ENCODE measurements at regions not wholly inside any gene's neighbourhood (a gene's known extent, or its start where the extent isn't known, plus 50 kb on each side); places are given as distances from the start of the nearest gene placed in this dataset.
"Not testable (repeated sequence)": the region's sequence is repeated elsewhere in the genome, so short reads cannot be mapped to it uniquely, and the experiment has no call there.

GRCh38 chr11:34001557-34002064 is 49.9 kb upstream of the CAPRIN1 start:
- no peak for DNase-seq (ENCODE audit: low spot score)
- intact Hi-C loops (cut with DNase I), result no loop called here

GRCh38 chr11:33999393-33999792 is 52.1 kb upstream of the CAPRIN1 start:
- DNase-seq (ENCODE audit: low spot score), result no peak
- intact Hi-C loops (cut with DNase I), result loop anchor here (5.0 kb wide), 1 partner anchor 173 kb away; no protein-coding TSS in a partner anchor

GRCh38 chr11:33997584-33998251 is 53.8 kb upstream of the CAPRIN1 start:
- intact Hi-C loops (cut with DNase I), result loop anchor here (2.0 to 5.0 kb wide), 2 partner anchors 175 to 361 kb away; partner anchors contain the start of gene ABTB2
- no peak for DNase-seq (ENCODE audit: low spot score)

- DNase-seq (ENCODE audit: low spot score), result no peak
- intact Hi-C loops (cut with DNase I), result loop anchor here (2.0 to 5.0 kb wide), 2 partner anchors 176 to 362 kb away; partner anchors contain the start of gene ABTB2
Measured at GRCh38 chr11:33996498-33997454, 54.8 kb upstream of the CAPRIN1 start.

GRCh38 chr11:33994937-33995336 is 56.6 kb upstream of the CAPRIN1 start:
- no peak for DNase-seq (ENCODE audit: low spot score)
- intact Hi-C loops (cut with DNase I), result loop anchor here (5.0 kb wide), 1 partner anchor 177 kb away; no protein-coding TSS in a partner anchor

GRCh38 chr11:33991136-33991535 is 60.4 kb upstream of the CAPRIN1 start:
- intact Hi-C loops (cut with DNase I), result not testable (repeated sequence)

GRCh38 chr11:33990131-33990530 is 61.4 kb upstream of the CAPRIN1 start:
- intact Hi-C loops (cut with DNase I); DNase-seq (ENCODE audit: low spot score): not testable (repeated sequence)

More at GRCh38 chr11:33991136-33991535, 60.4 kb upstream of the CAPRIN1 start:
- not testable (repeated sequence) for DNase-seq (ENCODE audit: low spot score)

- intact Hi-C loops (cut with DNase I), result loop anchor here (5.0 kb wide), 2 partner anchors 132 to 182 kb away; no protein-coding TSS in a partner anchor
- no peak for DNase-seq (ENCODE audit: low spot score)
Measured at GRCh38 chr11:33989461-33989860, 62.1 kb upstream of the CAPRIN1 start.

- DNase-seq (ENCODE audit: low spot score), result no peak
- intact Hi-C loops (cut with DNase I), result loop anchor here (5.0 kb wide), 2 partner anchors 131 to 181 kb away; no protein-coding TSS in a partner anchor
Measured at GRCh38 chr11:33988586-33989370, 62.8 kb upstream of the CAPRIN1 start.

GRCh38 chr11:33987975-33988580 is 63.5 kb upstream of the CAPRIN1 start:
- peak; percentile 78 for DNase-seq (ENCODE audit: low spot score)
- intact Hi-C loops (cut with DNase I), result loop anchor here (5.0 kb wide), 2 partner anchors 131 to 181 kb away; no protein-coding TSS in a partner anchor

- intact Hi-C loops (cut with DNase I), result loop anchor here (5.0 kb wide), 2 partner anchors 130 to 180 kb away; no protein-coding TSS in a partner anchor
- no peak for DNase-seq (ENCODE audit: low spot score)
Measured at GRCh38 chr11:33987545-33987944, 64.0 kb upstream of the CAPRIN1 start.

GRCh38 chr11:33986597-33987501 is 64.7 kb upstream of the CAPRIN1 start:
- intact Hi-C loops (cut with DNase I), result loop anchor here (5.0 kb wide), 2 partner anchors 130 to 180 kb away; no protein-coding TSS in a partner anchor
- DNase-seq (ENCODE audit: low spot score), result not testable (repeated sequence)

GRCh38 chr11:33984682-33985389 is 66.7 kb upstream of the CAPRIN1 start:
- DNase-seq (ENCODE audit: low spot score), result no peak
- intact Hi-C loops (cut with DNase I), result loop anchor here (5.0 kb wide), 2 partner anchors 128 to 178 kb away; no protein-coding TSS in a partner anchor

- intact Hi-C loops (cut with DNase I), result no loop called here
- no peak for DNase-seq (ENCODE audit: low spot score)
Measured at GRCh38 chr11:33982661-33983060, 68.9 kb upstream of the CAPRIN1 start.

GRCh38 chr11:33980897-33981296 is 70.6 kb upstream of the CAPRIN1 start:
- intact Hi-C loops (cut with DNase I), result no loop called here

GRCh38 chr11:33978376-33978775 is 73.2 kb upstream of the CAPRIN1 start:
- no peak for DNase-seq (ENCODE audit: low spot score)
- intact Hi-C loops (cut with DNase I), result no loop called here

More at GRCh38 chr11:33980897-33981296, 70.6 kb upstream of the CAPRIN1 start:
- no peak for DNase-seq (ENCODE audit: low spot score)

GRCh38 chr11:33977676-33978075 is 73.9 kb upstream of the CAPRIN1 start:
- intact Hi-C loops (cut with DNase I), result no loop called here
- no peak for DNase-seq (ENCODE audit: low spot score)

Measured in cardiac septum (tissue), 1 donor.